KBM-7 (cell line): ENCODE measurements at regions not wholly inside any gene's neighbourhood (a gene's known extent, or its start where the extent isn't known, plus 50 kb on each side); places are given as distances from the start of the nearest gene placed in this dataset.

Experiments
- DNase-seq: peaks from one replicate; pipeline ENCODE4 v3.0.0-alpha.2; 2015
- in situ Hi-C: fragments of 300-500 bp; cut with MboI; formaldehyde crosslinking; loops from 2 replicates; pipeline ENCODE4 v1.14.3; 2020; ENCODE audit warnings: low sequenced_read_pairs, low pct_unique_long_range_greater_than_20kb, mixed read lengths

GRCh38 chr14:84544486-84545131 is 985.3 kb upstream of the FLRT2 start:
- no peak for DNase-seq
- in situ Hi-C loops: no loop called here

GRCh38 chr14:84546236-84546635 is 983.7 kb upstream of the FLRT2 start:
- no peak for DNase-seq
- in situ Hi-C loops: no loop called here

DNA sequence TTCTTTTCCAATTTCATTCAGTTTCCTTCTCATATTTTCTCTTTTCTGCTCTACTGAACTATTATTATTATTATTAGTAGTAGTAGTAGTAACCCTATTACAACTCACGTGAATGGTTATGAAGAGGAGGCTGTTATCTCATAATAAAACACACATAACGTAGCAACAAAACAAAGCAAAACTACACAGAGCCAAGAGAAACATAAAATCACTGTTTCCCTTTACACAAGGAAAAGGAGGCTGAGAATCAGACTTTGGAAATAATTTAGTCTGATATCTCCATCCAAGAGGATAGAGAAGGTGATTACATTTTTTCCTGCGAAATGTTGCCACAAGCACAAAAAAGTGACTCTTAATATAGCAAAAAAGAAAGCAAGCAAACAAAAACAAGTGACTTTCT is 975.8 kb upstream of the FLRT2 start:
- in situ Hi-C loops: no loop called here
- DNase-seq: no peak

DNA sequence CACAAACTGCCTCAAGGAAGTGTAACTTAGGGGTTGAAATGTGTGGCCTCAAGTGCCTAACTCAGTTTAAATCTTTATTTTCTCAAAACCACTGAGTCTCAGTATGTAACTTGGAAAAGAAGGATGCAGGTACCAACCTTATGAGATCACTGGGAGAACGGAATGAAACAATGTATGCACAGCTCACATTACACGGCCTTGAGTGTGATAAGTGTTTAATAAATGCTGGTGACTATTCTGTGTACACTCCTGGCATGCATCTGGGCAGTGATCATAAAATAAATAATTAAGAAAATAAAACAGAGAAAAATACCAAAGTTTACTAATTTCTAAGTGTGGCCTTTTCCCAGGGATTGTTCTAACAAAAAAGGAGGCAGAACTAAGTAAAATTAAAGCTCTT is 974.5 kb upstream of the FLRT2 start:
- DNase-seq: no peak
- in situ Hi-C loops: no loop called here

GRCh38 chr14:84566109-84566508 is 963.8 kb upstream of the FLRT2 start:
- no peak for DNase-seq
- in situ Hi-C loops: no loop called here

DNA sequence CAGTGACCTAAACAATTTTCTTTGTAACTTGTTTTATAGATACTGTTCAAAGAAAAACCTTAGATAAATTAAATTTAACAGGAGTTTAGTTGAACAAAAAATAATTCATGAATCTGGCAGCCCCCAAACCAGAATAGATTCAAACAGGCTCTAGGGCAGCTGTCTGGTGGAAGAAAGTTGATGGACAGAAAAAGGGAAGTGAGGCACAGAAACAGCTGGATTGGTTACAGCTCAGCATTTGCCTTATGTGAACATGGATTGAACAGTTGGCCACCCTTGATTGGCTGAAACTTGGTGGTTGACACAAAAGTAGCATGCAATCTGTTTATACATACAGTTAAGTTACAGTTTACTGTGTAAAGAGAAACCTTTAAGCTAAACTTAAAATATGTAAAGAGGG is 954.3 kb upstream of the FLRT2 start:
- no peak for DNase-seq
- in situ Hi-C loops: no loop called here

DNA sequence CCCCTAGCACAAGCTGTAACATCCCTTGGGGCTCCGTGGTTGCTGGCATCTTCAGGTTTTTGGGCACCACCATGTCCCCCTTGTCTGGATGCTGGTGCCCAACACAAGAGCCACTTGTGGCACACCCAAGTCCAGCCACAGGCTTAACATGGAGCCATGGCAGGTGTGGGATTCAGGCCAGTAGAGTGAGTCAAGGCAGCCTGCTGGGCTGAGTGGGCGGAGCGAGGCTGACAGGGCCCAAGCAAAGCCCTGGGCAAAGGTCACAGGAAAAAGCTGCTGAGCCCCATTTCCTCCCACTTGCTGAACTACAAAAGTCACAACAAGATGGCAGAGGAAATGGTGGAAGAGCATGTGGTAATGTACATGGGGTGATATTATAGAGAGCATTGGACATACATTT is 950.7 kb upstream of the FLRT2 start:
- in situ Hi-C loops: no loop called here
- DNase-seq: no peak

GRCh38 chr14:84581041-84581440 is 948.9 kb upstream of the FLRT2 start:
- no peak for DNase-seq

GRCh38 chr14:84584511-84584910 is 945.4 kb upstream of the FLRT2 start:
- in situ Hi-C loops: no loop called here
- no peak for DNase-seq

More at GRCh38 chr14:84581041-84581440, 948.9 kb upstream of the FLRT2 start:
- in situ Hi-C loops: no loop called here

- no peak for DNase-seq
Measured at GRCh38 chr14:84591827-84592445, 938.0 kb upstream of the FLRT2 start.

GRCh38 chr14:84592770-84593169 is 937.2 kb upstream of the FLRT2 start:
- in situ Hi-C loops: no loop called here
- DNase-seq: no peak

More at GRCh38 chr14:84591827-84592445, 938.0 kb upstream of the FLRT2 start:
- in situ Hi-C loops: no loop called here

DNA sequence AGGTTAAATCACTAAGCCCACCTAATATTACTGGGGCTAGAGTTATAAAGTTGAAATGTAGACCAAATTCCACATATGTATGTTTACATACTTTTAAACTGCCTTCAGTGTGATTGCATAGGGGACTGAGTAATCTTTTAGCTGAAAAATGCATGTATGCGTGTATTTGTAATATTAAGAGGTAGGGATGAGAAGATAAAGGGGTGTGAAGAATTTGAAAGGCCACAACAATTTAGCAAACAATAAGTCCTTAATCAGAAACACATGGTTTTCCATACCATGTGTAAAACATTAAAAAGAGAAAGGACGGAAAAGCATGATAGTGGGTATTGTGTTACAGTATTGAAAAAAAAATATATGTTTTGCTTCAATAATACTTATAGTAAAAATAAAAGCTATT is 919.9 kb upstream of the FLRT2 start:
- DNase-seq: no peak
- in situ Hi-C loops: no loop called here

GRCh38 chr14:84622357-84622756 is 907.6 kb upstream of the FLRT2 start:
- in situ Hi-C loops: no loop called here
- no peak for DNase-seq

GRCh38 chr14:84643446-84643845 is 886.5 kb upstream of the FLRT2 start:
- no peak for DNase-seq
- in situ Hi-C loops: no loop called here

DNA sequence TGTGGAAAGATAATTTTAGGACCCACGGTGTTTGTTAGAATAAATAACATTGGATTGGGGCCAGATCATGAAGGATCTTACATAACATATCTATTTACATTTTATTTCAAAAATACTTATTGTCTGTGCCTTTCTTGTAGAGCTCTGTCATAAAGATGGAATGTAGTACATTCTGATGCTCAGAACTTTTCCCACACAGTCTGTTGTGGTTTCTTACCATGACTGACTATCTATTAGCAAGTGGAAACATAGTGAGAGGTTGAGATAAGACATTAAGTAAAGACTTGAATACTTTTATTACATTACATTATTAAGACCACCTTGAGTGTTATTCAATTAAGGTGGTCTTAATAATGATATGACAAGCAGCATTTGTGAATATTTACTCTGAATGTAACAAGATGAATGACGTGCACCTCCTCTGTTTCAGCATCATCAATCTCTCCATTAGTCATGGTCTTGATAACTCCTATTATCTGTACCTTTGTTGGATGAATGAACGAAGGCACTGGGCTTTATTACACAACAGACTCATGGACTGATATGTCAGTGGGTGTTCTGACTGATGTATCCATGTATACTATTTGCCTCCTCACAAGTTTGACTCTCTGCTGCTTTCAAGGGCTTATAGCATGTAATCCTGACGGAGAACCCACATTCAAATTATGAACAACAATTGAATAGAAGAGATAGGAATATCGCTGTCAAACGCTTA is 883.0 kb upstream of the FLRT2 start:
- in situ Hi-C loops: no loop called here
- DNase-seq: no peak

- no peak for DNase-seq
- in situ Hi-C loops: no loop called here
Measured at GRCh38 chr14:84655014-84655413, 874.9 kb upstream of the FLRT2 start.

DNA sequence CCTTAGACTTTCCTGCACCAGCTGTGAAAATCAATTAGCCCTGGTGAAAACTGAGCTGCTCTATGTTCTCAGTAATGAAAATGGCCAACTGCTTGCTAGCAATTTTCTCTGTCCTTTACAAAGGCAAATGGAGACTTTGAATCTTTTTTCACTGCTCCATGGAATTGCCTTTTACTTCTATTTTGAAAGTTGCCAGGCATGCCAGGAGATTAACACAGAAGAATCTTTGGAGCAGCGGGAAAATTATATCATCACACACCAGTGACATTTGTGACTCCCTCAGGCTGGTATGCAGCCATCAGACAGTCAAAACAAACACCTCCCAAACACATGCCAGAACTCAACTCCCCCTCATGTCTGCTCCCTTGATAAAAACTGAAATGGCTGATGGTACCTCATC is 872.0 kb upstream of the FLRT2 start:
- no peak for DNase-seq
- in situ Hi-C loops: no loop called here

DNA sequence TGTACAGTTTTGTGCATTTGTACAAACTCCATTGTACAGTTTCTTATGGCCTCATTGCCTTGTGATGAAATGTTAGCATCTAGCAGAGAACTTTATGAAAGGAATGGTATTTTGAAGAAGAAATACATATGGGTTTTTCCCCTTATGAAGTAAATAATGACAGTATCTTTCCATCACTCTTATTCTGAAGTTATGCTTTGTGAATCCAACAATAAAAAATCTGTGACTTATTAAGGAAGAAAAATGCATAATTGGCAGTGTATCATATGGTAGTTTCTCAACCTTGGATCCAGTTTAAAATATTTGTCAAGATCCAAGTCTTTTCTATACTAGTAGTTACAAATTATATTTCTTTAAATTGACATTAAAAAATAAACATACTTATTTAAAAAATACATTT is 859.1 kb upstream of the FLRT2 start:
- in situ Hi-C loops: no loop called here
- no peak for DNase-seq

DNA sequence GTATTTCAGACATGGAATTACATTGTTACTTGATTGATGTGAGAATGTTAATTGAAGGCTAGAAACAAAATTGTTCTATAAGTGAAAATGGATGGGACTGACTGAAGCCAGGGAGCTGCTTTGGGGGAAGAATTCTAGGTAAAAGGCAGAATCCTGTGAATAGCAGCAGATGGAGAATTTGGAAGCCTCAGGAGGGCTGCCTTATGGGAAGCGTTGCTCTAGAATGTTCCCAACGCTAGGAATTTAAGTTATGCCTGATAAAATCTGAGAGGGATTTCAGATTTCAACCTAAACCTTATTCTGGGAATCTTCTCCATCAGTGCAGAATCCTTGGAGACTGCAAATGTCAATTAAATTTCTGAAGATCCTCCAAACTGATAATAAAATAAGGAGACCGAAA is 858.2 kb upstream of the FLRT2 start:
- in situ Hi-C loops: no loop called here
- DNase-seq: no peak

GRCh38 chr14:84674636-84675035 is 855.3 kb upstream of the FLRT2 start:
- no peak for DNase-seq
- in situ Hi-C loops: no loop called here

- in situ Hi-C loops: no loop called here
- no peak for DNase-seq
Measured at GRCh38 chr14:84686550-84686949, 843.4 kb upstream of the FLRT2 start.
